ENCODE measurements at regions not wholly inside any gene's neighbourhood (a gene's known extent, or its start where the extent isn't known, plus 50 kb on each side); places are given as distances from the start of the nearest gene placed in this dataset.

GRCh38 chr12:132439333-132439904, 50.5 kb upstream of the FBRSL1 start:
- DNase-seq (ENCODE audit: low read depth): no peak

- DNase-seq (ENCODE audit: low read depth): no peak
These were observed 51.2 kb upstream of the FBRSL1 start for GRCh38 chr12:132438726-132439125.

- no peak for DNase-seq (ENCODE audit: low read depth)
These were observed 51.8 kb upstream of the FBRSL1 start for GRCh38 chr12:132437943-132438700.

- DNase-seq (ENCODE audit: low read depth): no peak
These were observed 52.6 kb upstream of the FBRSL1 start for GRCh38 chr12:132437252-132437932.

GRCh38 chr12:132436791-132437251, 53.1 kb upstream of the FBRSL1 start:
- no peak for DNase-seq (ENCODE audit: low read depth)

- no peak for DNase-seq (ENCODE audit: low read depth)
These were observed 54.3 kb upstream of the FBRSL1 start for GRCh38 chr12:132435486-132436187.

- no peak for DNase-seq (ENCODE audit: low read depth)
These were observed 56.1 kb upstream of the FBRSL1 start for GRCh38 chr12:132433641-132434395.

GRCh38 chr12:132432721-132433577, 57.0 kb upstream of the FBRSL1 start:
- no peak for DNase-seq (ENCODE audit: low read depth)

GRCh38 chr12:132432126-132432705, 57.7 kb upstream of the FBRSL1 start:
- DNase-seq (ENCODE audit: low read depth): no peak

- DNase-seq (ENCODE audit: low read depth): no peak
These were observed 58.8 kb upstream of the FBRSL1 start for GRCh38 chr12:132430838-132431774.

GRCh38 chr12:132429946-132430643, 59.9 kb upstream of the FBRSL1 start:
- peak; percentile 49 for DNase-seq (ENCODE audit: low read depth)

- no peak for DNase-seq (ENCODE audit: low read depth)
These were observed 60.4 kb upstream of the FBRSL1 start for GRCh38 chr12:132429602-132429945.

- no peak for DNase-seq (ENCODE audit: low read depth)
These were observed 60.9 kb upstream of the FBRSL1 start for GRCh38 chr12:132428936-132429601.

GRCh38 chr12:132427999-132428935, 61.7 kb upstream of the FBRSL1 start:
- DNase-seq (ENCODE audit: low read depth): no peak

- no peak for DNase-seq (ENCODE audit: low read depth)
These were observed 62.7 kb upstream of the FBRSL1 start for GRCh38 chr12:132427174-132427768.

GRCh38 chr12:132426349-132427173, 63.4 kb upstream of the FBRSL1 start:
- DNase-seq (ENCODE audit: low read depth): no peak
